Astrocyte (in vitro differentiated cells and primary cell): ENCODE measurements at regions not wholly inside any gene's neighbourhood (a gene's known extent, or its start where the extent isn't known, plus 50 kb on each side); places are given as distances from the start of the nearest gene placed in this dataset.

ENCODE experiments used
- DNase-seq: peaks from one replicate; pipeline ENCODE4 v3.0.0-alpha.2; 2010; ENCODE audit warnings: low read depth
- FAIRE-seq: peaks from 2 replicates; lab custom pipeline; 2011; peaks lifted over from hg19 to GRCh38; lab: Jason Lieb, UNC
- H2AFZ ChIP-seq: 2 replicates; pipeline ENCODE4 v1.6.0; 2012; ENCODE audit warnings: low read depth, low read length, inconsistent platforms
- H3K27ac ChIP-seq: 2 replicates; pipeline ENCODE4 v1.5.1; 2011; ENCODE audit warnings: low read depth, low read length, inconsistent platforms
- H3K27me3 ChIP-seq: 2 replicates; pipeline ENCODE4 v1.6.0; 2011; ENCODE audit warnings: low read length, inconsistent platforms; ENCODE audit not compliant: insufficient read depth
- H3K36me3 ChIP-seq: 2 replicates; pipeline ENCODE4 v1.5.1; 2011; ENCODE audit warnings: low read length, inconsistent platforms; ENCODE audit not compliant: insufficient read depth
- H3K4me1 ChIP-seq: 2 replicates; pipeline ENCODE4 v1.5.1; 2011; ENCODE audit warnings: low read length, inconsistent platforms; ENCODE audit not compliant: insufficient read depth
- H3K4me2 ChIP-seq: 2 replicates; pipeline ENCODE4 v1.6.0; 2012; ENCODE audit warnings: low read length, inconsistent platforms
- H3K4me3 ChIP-seq: 2 replicates; pipeline ENCODE4 v1.5.1; 2011; ENCODE audit warnings: low read depth, mild to moderate bottlenecking, low read length, inconsistent platforms; ENCODE audit not compliant: insufficient read depth
- H3K79me2 ChIP-seq: 2 replicates; pipeline ENCODE4 v1.6.0; 2012; ENCODE audit warnings: mild to moderate bottlenecking, low read length, inconsistent platforms; ENCODE audit not compliant: insufficient read depth
- H3K9ac ChIP-seq: 2 replicates; pipeline ENCODE4 v1.6.0; 2012; ENCODE audit warnings: mild to moderate bottlenecking, low read length, inconsistent platforms
- H3K9me3 ChIP-seq: 2 replicates; pipeline ENCODE4 v1.5.1; 2012; ENCODE audit warnings: low read depth, mild to moderate bottlenecking, low read length, inconsistent platforms; ENCODE audit not compliant: insufficient read depth
- H4K20me1 ChIP-seq: 2 replicates; pipeline ENCODE4 v1.6.0; 2012; ENCODE audit warnings: low read length, inconsistent platforms; ENCODE audit not compliant: insufficient read depth
- H3K27ac Mint-ChIP-seq: one replicate; pipeline ENCODE4 v1.8.0; 2021; ENCODE audit warnings: mild to moderate bottlenecking, mixed read lengths; ENCODE audit not compliant: unreplicated experiment
- H3K27me3 Mint-ChIP-seq: one replicate; pipeline ENCODE4 v1.8.0; 2021; ENCODE audit warnings: low read depth, mixed read lengths; ENCODE audit not compliant: unreplicated experiment
- H3K36me3 Mint-ChIP-seq: one replicate; pipeline ENCODE4 v1.8.0; 2021; ENCODE audit warnings: low read depth, mixed read lengths; ENCODE audit not compliant: unreplicated experiment
- H3K4me1 Mint-ChIP-seq: one replicate; pipeline ENCODE4 v1.8.0; 2021; ENCODE audit warnings: low read depth, mixed read lengths; ENCODE audit not compliant: unreplicated experiment
- H3K4me3 Mint-ChIP-seq: one replicate; pipeline ENCODE4 v1.8.0; 2021; ENCODE audit warnings: mild to moderate bottlenecking, moderate library complexity, mixed read lengths; ENCODE audit not compliant: unreplicated experiment
- H3K9me3 Mint-ChIP-seq: one replicate; pipeline ENCODE4 v1.8.0; 2021; ENCODE audit warnings: mild to moderate bottlenecking, mixed read lengths; ENCODE audit not compliant: unreplicated experiment
- EZH2 ChIP-seq: IDR thresholded peaks from 2 replicates; pipeline ENCODE4 v1.6.1; 2012; ENCODE audit warnings: mild to moderate bottlenecking, low read length, inconsistent platforms; ENCODE audit not compliant: insufficient read depth
- TF ChIP-seq, protein P1 (sequence below): IDR thresholded peaks from 2 replicates; pipeline ENCODE4 v1.5.1; 2011; ENCODE audit warnings: low read depth, mild to moderate bottlenecking, inconsistent platforms, low read length, moderate library complexity; ENCODE audit not compliant: insufficient read depth

DNA sequence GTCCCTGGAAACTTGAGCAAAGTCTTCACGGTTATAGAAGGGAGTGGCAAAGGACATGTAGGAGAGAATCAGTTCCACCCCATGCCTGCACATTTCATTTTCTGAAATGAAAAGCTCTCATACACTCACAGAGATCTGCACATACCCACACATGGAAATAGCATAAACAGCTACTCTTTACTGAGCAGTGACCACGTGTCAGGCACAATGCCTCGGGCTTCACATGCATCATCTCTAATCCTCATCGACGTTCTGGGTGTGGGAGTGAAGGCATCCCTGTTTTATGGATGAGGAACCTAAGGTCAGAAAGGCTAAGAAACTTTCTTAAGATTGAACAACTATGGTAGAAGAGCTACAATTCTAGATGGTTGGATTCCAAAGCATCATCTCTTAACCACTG is 198.8 kb downstream of the DAD1 start:
- Histone ChIP-seq H2AFZ (no peak overlapping the region), H3K4me2 (no peak overlapping the region), H3K36me3 (no peaks in the 10 kb centered on the region), H3K4me3 (no peak overlapping the region), H3K27me3 (peaks cover 3% of the 10 kb centered on the region), H3K79me2 (no peaks in the 10 kb centered on the region), H4K20me1 (no peaks in the 10 kb centered on the region), H3K27ac (no peak overlapping the region), H3K4me1 (peaks cover 18% of the 10 kb centered on the region), H3K9me3 (no peaks in the 10 kb centered on the region), H3K9ac (no peak overlapping the region)
- no peak for TF ChIP-seq EZH2
- TF ChIP-seq, protein P1, sequence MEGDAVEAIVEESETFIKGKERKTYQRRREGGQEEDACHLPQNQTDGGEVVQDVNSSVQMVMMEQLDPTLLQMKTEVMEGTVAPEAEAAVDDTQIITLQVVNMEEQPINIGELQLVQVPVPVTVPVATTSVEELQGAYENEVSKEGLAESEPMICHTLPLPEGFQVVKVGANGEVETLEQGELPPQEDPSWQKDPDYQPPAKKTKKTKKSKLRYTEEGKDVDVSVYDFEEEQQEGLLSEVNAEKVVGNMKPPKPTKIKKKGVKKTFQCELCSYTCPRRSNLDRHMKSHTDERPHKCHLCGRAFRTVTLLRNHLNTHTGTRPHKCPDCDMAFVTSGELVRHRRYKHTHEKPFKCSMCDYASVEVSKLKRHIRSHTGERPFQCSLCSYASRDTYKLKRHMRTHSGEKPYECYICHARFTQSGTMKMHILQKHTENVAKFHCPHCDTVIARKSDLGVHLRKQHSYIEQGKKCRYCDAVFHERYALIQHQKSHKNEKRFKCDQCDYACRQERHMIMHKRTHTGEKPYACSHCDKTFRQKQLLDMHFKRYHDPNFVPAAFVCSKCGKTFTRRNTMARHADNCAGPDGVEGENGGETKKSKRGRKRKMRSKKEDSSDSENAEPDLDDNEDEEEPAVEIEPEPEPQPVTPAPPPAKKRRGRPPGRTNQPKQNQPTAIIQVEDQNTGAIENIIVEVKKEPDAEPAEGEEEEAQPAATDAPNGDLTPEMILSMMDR, result no peak
- Mint-ChIP-seq H3K9me3 (no peaks in the 10 kb centered on the region), H3K36me3 (peaks cover 2% of the 10 kb centered on the region), H3K4me3 (no peak overlapping the region), H3K27ac (no peak overlapping the region), H3K27me3 (no peaks in the 10 kb centered on the region), H3K4me1 (peaks cover 32% of the 10 kb centered on the region)
- DNase-seq (no peak), FAIRE-seq (no peak)

DNA sequence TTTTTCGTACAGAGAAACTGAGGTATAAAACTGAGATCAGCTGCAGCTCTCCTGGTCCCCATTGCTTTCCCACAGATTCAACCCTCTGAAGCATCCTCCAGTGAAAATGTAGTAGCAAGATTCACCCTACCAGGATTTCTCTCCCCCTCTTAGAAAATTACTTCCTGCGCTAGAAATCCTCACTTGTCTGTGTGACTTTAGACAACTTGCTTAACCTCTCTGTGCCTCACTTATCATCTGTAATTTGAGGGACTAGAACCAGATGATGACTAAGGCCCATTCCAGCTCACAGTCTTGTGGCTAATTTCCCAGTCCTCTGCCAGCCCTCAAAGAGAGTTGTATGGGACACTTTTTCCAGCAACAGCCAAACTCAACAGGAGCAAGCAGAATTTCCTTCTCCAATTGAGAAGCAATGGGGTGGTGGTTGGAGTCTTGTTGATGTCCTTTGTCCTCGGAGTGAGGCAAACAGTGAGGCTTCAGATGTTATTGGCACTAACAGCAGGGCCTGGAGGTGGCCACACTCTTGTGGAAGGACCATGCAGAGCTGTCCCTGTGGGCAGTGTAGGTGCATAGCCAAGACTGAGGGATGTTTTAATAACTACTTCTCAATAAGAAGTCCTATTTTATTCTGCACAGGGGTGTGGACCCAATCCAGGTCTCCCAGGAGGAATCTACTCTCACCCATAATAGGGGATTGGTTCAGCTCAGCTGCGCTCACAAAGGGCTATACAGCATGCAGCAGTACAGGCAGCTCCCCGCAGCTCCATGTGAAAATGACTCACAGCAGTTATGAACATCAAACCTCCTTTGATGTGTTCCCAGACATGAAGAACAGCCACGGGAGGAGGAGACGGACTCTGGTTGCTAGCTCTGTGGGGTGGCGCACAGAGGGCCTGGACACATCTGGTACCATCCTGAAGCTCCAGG is 200.1 kb downstream of the DAD1 start:
- peaks cover 2% of the 10 kb centered on the region for H3K36me3 Mint-ChIP-seq
- H3K4me1 ChIP-seq, result peaks cover 18% of the 10 kb centered on the region
- no peaks in the 10 kb centered on the region for H3K9me3 Mint-ChIP-seq
- H2AFZ ChIP-seq, result no peak overlapping the region
- no peak overlapping the region for H3K9ac ChIP-seq
- peak; percentile 82 for DNase-seq
- no peak for FAIRE-seq
- peak overlapping the region; percentile 16 for H3K27ac ChIP-seq
- H3K4me3 Mint-ChIP-seq, result no peak overlapping the region
- H4K20me1 ChIP-seq, result no peaks in the 10 kb centered on the region
- no peaks in the 10 kb centered on the region for H3K36me3 ChIP-seq
- H3K27me3 Mint-ChIP-seq, result peaks cover 5% of the 10 kb centered on the region
- H3K4me2 ChIP-seq, result peak overlapping the region; percentile 43
- H3K27ac Mint-ChIP-seq, result peak overlapping the region; percentile 36
- peaks cover 3% of the 10 kb centered on the region for H3K27me3 ChIP-seq
- H3K79me2 ChIP-seq, result no peaks in the 10 kb centered on the region
- no peaks in the 10 kb centered on the region for H3K9me3 ChIP-seq
- no peak overlapping the region for H3K4me3 ChIP-seq
- TF ChIP-seq, protein P1, result no peak
- TF ChIP-seq EZH2, result no peak
- H3K4me1 Mint-ChIP-seq, result peaks cover 37% of the 10 kb centered on the region

DNA sequence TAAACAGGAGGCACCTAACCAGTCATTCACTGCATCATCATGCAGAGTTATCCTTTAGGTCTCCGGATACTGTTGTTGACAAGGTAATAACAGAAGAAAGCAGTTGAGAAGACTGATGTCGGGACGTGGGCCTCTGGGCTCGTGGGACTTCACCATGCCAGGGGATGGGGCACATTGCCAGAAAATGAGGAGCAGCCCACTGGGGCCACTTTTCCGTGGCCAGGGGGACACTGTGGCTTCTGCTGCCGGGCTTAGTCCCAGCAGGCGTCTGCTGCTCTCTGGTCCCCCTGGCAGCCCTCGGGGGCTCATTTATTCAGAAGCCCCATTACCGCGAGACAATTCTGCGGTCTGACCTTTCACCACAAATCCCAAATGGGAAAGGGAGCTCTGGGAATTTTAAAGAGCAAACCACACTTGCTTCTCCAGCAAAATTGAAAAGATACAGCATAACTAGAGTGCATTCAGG is 201.2 kb downstream of the DAD1 start:
- Mint-ChIP-seq H3K27ac (no peak overlapping the region), H3K9me3 (peaks cover 1% of the 10 kb centered on the region), H3K27me3 (peaks cover 8% of the 10 kb centered on the region), H3K4me3 (no peak overlapping the region), H3K4me1 (peaks cover 32% of the 10 kb centered on the region), H3K36me3 (peaks cover 2% of the 10 kb centered on the region)
- H3K27ac ChIP-seq, result no peak overlapping the region
- no peak overlapping the region for H3K4me3 ChIP-seq
- peak overlapping the region; percentile 57 for H2AFZ ChIP-seq
- H3K4me1 ChIP-seq, result peaks cover 18% of the 10 kb centered on the region
- no peaks in the 10 kb centered on the region for H3K79me2 ChIP-seq
- H3K4me2 ChIP-seq, result peak overlapping the region; percentile 60
- H3K27me3 ChIP-seq, result peaks cover 3% of the 10 kb centered on the region
- H4K20me1 ChIP-seq, result no peaks in the 10 kb centered on the region
- DNase-seq, result peak; percentile 34
- peak overlapping the region; percentile 39 for H3K9ac ChIP-seq
- TF ChIP-seq, protein P1, result no peak
- TF ChIP-seq EZH2, result no peak
- no peaks in the 10 kb centered on the region for H3K9me3 ChIP-seq
- H3K36me3 ChIP-seq, result no peaks in the 10 kb centered on the region
- no peak for FAIRE-seq
